Ascending aorta (tissue), 2 donors: ENCODE measurements at regions not wholly inside any gene's neighbourhood (a gene's known extent, or its start where the extent isn't known, plus 50 kb on each side); places are given as distances from the start of the nearest gene placed in this dataset.

Source experiments
- DNase-seq, 2 donors: peaks; one replicate each; pipeline ENCODE4 v3.0.0-alpha.2; 2019; ENCODE audit warnings: low spot score in 2 of 2
- H3K27ac ChIP-seq, 2 donors: fragments of 200-600 bp; sonication (generic); one replicate each; pipeline ENCODE4 v1.5.1; 2016 to 2017; ENCODE audit warnings: mild to moderate bottlenecking in 1 of 2
- H3K27me3 ChIP-seq: fragments of 200-600 bp; sonication (generic); one replicate; pipeline ENCODE4 v1.5.1; 2017
- H3K36me3 ChIP-seq, 2 donors: fragments of 200-600 bp; sonication (generic); one replicate each; pipeline ENCODE4 v1.5.1; 2016
- H3K4me1 ChIP-seq, 2 donors: fragments of 200-600 bp; sonication (generic); one replicate each; pipeline ENCODE4 v1.5.1; 2016 to 2017; ENCODE audit warnings: mild to moderate bottlenecking in 1 of 2
- H3K4me3 ChIP-seq, 2 donors: fragments of 200-600 bp; sonication (generic); one replicate each; pipeline ENCODE4 v1.5.1; 2016 to 2017; ENCODE audit warnings: mild to moderate bottlenecking in 1 of 2
- H3K9me3 ChIP-seq, 2 donors: fragments of 200-600 bp; sonication (generic); one replicate each; pipeline ENCODE4 v1.5.1; 2016
- intact Hi-C: fragments of 100-400 bp; cut with DNase I; formaldehyde crosslinking; loops from one replicate; pipeline ENCODE4 v1.15.1; 2023
- TF ChIP-seq, protein P1 (sequence below), 3 experiments: fragments of 200-600 bp in 2 of 3; fragments of 450-650 bp in 1 of 3; sonication (generic) in 2 of 3; IDR thresholded peaks; one replicate each; pipeline ENCODE4 v1.5.1; 2016 to 2019; ENCODE audit warnings: antibody characterized with exemption in 3 of 3, mild to moderate bottlenecking in 1 of 3, moderate library complexity in 1 of 3

GRCh38 chr11:29959488-29959887 is 57.3 kb downstream of the KCNA4 start:
- TF ChIP-seq, protein P1, sequence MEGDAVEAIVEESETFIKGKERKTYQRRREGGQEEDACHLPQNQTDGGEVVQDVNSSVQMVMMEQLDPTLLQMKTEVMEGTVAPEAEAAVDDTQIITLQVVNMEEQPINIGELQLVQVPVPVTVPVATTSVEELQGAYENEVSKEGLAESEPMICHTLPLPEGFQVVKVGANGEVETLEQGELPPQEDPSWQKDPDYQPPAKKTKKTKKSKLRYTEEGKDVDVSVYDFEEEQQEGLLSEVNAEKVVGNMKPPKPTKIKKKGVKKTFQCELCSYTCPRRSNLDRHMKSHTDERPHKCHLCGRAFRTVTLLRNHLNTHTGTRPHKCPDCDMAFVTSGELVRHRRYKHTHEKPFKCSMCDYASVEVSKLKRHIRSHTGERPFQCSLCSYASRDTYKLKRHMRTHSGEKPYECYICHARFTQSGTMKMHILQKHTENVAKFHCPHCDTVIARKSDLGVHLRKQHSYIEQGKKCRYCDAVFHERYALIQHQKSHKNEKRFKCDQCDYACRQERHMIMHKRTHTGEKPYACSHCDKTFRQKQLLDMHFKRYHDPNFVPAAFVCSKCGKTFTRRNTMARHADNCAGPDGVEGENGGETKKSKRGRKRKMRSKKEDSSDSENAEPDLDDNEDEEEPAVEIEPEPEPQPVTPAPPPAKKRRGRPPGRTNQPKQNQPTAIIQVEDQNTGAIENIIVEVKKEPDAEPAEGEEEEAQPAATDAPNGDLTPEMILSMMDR (IDR thresholded peaks at IDR 0.05): no peak
- Histone ChIP-seq H3K9me3 (no peaks in the 10 kb centered on the region), H3K36me3 (no peaks in the 10 kb centered on the region), H3K4me3 (no peak overlapping the region), H3K27ac (no peak overlapping the region), H3K4me1 (no peaks in the 10 kb centered on the region), H3K27me3 (no peaks in the 10 kb centered on the region)
- intact Hi-C loops: no loop called here
- DNase-seq: no peak

DNA sequence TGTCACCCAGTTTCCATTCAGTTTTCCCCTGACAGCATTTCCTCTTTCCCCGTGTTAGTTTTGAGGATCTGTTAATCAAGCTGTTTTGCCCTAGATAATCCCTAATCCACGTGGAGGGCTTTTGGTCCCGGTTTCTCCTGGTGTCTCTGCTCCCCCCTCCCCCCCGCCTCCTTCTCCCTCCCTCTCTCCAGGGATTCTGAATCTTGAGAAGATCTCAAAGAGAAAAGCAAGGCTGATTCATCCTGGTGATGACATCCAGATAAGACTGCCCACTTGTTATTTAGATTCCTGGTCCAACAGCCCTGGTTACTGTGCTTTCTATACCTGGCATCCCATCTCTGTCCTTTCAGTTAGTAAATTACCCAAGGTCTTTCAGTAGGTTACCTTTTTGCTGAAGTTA is 59.4 kb downstream of the KCNA4 start:
- no peaks in the 10 kb centered on the region for H3K4me1 ChIP-seq
- no peaks in the 10 kb centered on the region for H3K27me3 ChIP-seq
- H3K27ac ChIP-seq: no peak overlapping the region
- H3K9me3 ChIP-seq: no peaks in the 10 kb centered on the region
- H3K36me3 ChIP-seq: no peaks in the 10 kb centered on the region
- intact Hi-C loops: no loop called here
- no peak for DNase-seq
- no peak overlapping the region for H3K4me3 ChIP-seq
- TF ChIP-seq, protein P1 (IDR thresholded peaks at IDR 0.05): no peak

DNA sequence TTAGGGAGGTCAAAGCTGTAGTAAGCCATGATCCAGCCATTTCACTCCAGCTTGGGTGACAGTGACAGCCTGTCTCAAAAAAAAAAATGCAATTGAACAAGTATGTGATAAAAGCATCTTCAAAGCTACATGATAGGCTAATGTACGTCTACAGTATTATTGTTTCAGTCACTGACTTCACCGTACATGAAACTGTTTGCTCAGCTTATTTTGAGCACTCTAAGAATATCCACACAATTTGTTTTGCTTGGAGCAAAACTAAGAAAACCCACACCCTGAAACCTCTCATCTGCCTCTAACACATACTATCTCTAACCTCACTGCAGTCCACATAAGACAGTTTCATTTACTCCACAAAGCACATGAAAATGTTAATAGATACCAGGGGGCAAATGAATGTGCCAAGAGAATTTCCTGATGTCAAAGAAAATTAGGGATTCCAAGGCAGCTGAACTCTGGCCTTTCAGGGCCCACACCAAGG is 60.7 kb downstream of the KCNA4 start:
- intact Hi-C loops: no loop called here
- DNase-seq: no peak
- TF ChIP-seq, protein P1 (IDR thresholded peaks at IDR 0.05): no peak
- Histone ChIP-seq H3K27ac (no peak overlapping the region), H3K4me3 (no peak overlapping the region), H3K4me1 (no peaks in the 10 kb centered on the region), H3K36me3 (no peaks in the 10 kb centered on the region), H3K27me3 (no peaks in the 10 kb centered on the region), H3K9me3 (no peaks in the 10 kb centered on the region)

DNA sequence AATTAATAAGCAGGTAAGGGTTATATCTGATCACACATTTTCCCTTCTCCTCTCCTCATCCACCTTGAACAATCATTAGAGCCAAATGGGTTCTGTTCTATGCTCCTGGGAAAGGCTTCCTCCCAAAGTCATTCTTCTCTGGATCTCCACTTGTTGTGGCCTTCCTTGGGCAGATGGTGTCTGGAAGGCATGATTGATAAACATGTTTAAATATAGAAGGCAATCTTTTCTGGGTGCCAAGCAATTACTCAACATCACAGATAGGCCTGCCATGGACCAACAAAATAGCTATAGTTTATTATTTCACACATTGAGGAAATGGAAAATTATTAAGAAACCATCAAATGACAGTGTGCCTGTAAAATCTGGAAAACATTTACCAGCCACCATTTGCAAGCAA is 73.5 kb downstream of the KCNA4 start:
- Histone ChIP-seq H3K9me3 (no peaks in the 10 kb centered on the region), H3K4me3 (no peak overlapping the region), H3K27me3 (no peaks in the 10 kb centered on the region), H3K36me3 (no peaks in the 10 kb centered on the region), H3K4me1 (no peaks in the 10 kb centered on the region), H3K27ac (no peak overlapping the region)
- intact Hi-C loops: no loop called here
- TF ChIP-seq, protein P1 (IDR thresholded peaks at IDR 0.05): no peak
- no peak for DNase-seq

DNA sequence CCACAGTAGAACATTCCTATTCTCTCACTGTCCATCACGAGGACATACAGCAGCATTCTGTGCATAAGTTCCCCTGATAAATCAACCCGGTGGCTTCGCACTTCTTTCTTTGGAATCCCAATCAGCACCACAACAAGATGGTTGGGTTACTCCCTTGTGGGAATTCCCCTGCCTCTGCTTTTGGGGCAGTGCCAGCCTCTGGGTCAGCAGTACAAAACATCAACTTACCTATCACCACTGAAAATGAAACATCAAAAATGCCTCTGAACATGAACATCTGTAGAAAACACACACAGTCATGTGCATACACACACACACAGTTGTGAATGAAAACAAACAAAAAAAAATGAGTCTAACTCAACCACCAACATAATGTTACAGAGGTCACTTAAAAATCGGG is 79.3 kb downstream of the KCNA4 start:
- H3K4me1 ChIP-seq: no peaks in the 10 kb centered on the region
- H3K4me3 ChIP-seq: no peak overlapping the region
- H3K9me3 ChIP-seq: no peaks in the 10 kb centered on the region
- H3K27ac ChIP-seq: no peak overlapping the region
- H3K27me3 ChIP-seq: no peaks in the 10 kb centered on the region
- intact Hi-C loops: no loop called here
- TF ChIP-seq, protein P1 (IDR thresholded peaks at IDR 0.05): no peak
- H3K36me3 ChIP-seq: no peaks in the 10 kb centered on the region
- no peak for DNase-seq

DNA sequence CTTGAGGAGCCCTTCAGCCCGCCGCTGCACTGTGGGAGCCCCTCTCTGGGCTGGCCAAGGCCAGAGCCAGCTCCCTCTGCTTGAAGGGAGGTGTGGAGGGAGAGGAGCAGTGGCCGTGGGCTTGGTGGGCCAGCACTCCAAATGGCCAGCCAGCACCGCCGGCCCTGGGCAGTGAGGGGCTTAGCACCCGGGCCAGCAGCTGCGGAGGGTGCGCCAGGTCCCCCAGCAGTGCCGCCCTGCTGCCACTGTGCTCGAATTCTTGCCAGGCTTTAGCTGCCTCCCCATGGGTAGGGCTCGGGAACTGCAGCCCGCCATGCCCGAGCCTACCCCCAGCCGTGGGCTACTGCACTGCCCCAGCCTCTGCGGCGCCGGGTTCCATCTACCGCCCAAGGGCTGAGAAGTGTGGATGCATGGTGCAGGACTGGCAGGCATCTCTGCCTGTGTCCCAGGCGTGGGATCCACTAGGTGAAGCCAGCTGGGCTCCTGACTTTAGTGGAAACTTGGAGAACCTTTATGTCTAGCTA is 82.7 kb downstream of the KCNA4 start:
- intact Hi-C loops: no loop called here
- no peaks in the 10 kb centered on the region for H3K36me3 ChIP-seq
- H3K4me1 ChIP-seq: no peaks in the 10 kb centered on the region
- TF ChIP-seq, protein P1 (IDR thresholded peaks at IDR 0.05): no peak
- no peak overlapping the region for H3K4me3 ChIP-seq
- no peak overlapping the region for H3K27ac ChIP-seq
- no peaks in the 10 kb centered on the region for H3K27me3 ChIP-seq
- no peaks in the 10 kb centered on the region for H3K9me3 ChIP-seq
- no peak for DNase-seq
